ENCODE measurements at regions not wholly inside any gene's neighbourhood (a gene's known extent, or its start where the extent isn't known, plus 50 kb on each side); places are given as distances from the start of the nearest gene placed in this dataset.

DNA sequence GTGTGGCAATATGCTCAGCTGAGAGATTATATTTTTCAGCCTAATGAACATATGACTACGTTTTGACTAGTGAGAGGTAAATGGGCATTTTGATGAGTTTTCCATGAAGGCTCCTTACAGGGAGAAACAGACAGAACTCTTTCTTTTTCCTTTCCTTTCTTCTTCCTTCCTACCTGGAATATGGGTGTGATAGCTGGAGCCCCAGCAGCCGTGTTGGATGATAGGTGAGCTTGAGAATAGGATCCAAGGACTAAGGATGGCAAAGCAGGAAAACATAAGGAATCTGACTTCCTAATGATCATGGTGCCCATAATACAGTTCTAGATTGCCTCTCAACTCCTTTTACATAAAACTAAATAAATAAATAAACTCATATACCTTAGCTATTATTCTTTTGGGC lies 124.0 kb downstream of the MAIP1 start:
- Histone ChIP-seq H3K4me3 (no peak overlapping the region), H3K27me3 (no peaks in the 10 kb centered on the region), H3K27ac (no peak overlapping the region), H3K9me3 (peaks cover 0 to 10% (median 0%) of the 10 kb centered on the region in 4 donors), H3K36me3 (no peaks in the 10 kb centered on the region), H3K4me1 (no peaks in the 10 kb centered on the region)
- TF ChIP-seq POLR2A (IDR thresholded peaks at IDR 0.05) (no peak), EP300 (IDR thresholded peaks at IDR 0.05) (no peak)
- TF ChIP-seq, protein P1, sequence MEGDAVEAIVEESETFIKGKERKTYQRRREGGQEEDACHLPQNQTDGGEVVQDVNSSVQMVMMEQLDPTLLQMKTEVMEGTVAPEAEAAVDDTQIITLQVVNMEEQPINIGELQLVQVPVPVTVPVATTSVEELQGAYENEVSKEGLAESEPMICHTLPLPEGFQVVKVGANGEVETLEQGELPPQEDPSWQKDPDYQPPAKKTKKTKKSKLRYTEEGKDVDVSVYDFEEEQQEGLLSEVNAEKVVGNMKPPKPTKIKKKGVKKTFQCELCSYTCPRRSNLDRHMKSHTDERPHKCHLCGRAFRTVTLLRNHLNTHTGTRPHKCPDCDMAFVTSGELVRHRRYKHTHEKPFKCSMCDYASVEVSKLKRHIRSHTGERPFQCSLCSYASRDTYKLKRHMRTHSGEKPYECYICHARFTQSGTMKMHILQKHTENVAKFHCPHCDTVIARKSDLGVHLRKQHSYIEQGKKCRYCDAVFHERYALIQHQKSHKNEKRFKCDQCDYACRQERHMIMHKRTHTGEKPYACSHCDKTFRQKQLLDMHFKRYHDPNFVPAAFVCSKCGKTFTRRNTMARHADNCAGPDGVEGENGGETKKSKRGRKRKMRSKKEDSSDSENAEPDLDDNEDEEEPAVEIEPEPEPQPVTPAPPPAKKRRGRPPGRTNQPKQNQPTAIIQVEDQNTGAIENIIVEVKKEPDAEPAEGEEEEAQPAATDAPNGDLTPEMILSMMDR (IDR thresholded peaks at IDR 0.05), result no peak
- DNase-seq (ENCODE audit: low spot score in 2 of 2), result no peak
- 82 to 93% methylated on average over 2 of the region's 2 CpGs for WGBS, 2 donors

DNA sequence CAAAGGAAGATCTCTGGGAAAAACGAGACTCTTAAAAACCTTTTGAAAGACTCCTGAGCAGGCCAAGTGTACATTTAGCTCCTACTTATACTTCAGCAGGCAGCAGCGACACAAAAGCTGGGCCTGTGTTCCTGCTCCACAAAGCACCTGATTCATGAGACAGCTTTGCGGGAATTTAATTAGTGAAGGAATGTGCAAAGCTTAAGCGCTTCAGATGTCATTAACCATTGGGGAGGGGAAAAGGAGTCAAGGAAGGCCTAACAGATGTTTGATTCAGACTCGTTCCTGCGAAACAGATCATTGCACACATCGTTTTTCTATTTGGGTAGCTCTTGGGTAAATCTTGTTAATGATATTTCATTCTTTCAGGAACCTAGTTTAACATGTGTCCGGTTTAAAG lies 125.9 kb downstream of the MAIP1 start:
- 49 to 52% methylated on average over 8 of the region's 8 CpGs for WGBS, 2 donors
- no peak for DNase-seq (ENCODE audit: low spot score in 2 of 2)
- H3K9me3 ChIP-seq, result peaks cover 0 to 10% (median 0%) of the 10 kb centered on the region in 4 donors
- no peaks in the 10 kb centered on the region for H3K36me3 ChIP-seq
- H3K4me3 ChIP-seq, result no peak overlapping the region
- TF ChIP-seq POLR2A (IDR thresholded peaks at IDR 0.05) (no peak), EP300 (IDR thresholded peaks at IDR 0.05) (no peak)
- TF ChIP-seq, protein P1 (IDR thresholded peaks at IDR 0.05), result no peak
- H3K27me3 ChIP-seq, result no peaks in the 10 kb centered on the region
- H3K27ac ChIP-seq, result no peak overlapping the region
- no peaks in the 10 kb centered on the region for H3K4me1 ChIP-seq

DNA sequence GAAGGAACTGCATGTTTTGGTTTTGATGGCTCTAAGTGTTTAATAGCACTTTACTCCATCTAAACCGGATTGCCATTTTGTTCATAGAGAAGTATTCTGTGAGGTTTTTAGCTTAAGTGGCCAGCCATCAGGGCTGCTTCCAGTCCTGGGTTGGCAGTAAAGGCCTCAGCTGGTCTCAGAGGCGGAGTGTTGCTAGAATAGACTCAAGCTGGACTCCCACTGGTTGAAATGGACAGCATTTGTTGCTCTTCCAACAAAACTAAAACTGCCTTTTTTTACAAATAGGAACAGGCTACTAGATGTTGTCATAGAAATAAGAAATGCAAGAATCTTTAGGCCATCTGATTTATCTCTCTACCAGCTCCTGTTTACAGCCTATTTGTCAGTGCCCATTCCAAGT lies 126.4 kb downstream of the MAIP1 start:
- H3K9me3 ChIP-seq, result peaks cover 0 to 10% (median 0%) of the 10 kb centered on the region in 4 donors
- no peaks in the 10 kb centered on the region for H3K27me3 ChIP-seq
- 76 to 86% methylated on average over 2 of the region's 2 CpGs for WGBS, 2 donors
- no peak overlapping the region for H3K27ac ChIP-seq
- H3K36me3 ChIP-seq, result no peaks in the 10 kb centered on the region
- H3K4me1 ChIP-seq, result no peaks in the 10 kb centered on the region
- no peak overlapping the region for H3K4me3 ChIP-seq
- TF ChIP-seq EP300 (IDR thresholded peaks at IDR 0.05) (no peak), POLR2A (IDR thresholded peaks at IDR 0.05) (no peak)
- TF ChIP-seq, protein P1 (IDR thresholded peaks at IDR 0.05), result no peak
- no peak for DNase-seq (ENCODE audit: low spot score in 2 of 2)

DNA sequence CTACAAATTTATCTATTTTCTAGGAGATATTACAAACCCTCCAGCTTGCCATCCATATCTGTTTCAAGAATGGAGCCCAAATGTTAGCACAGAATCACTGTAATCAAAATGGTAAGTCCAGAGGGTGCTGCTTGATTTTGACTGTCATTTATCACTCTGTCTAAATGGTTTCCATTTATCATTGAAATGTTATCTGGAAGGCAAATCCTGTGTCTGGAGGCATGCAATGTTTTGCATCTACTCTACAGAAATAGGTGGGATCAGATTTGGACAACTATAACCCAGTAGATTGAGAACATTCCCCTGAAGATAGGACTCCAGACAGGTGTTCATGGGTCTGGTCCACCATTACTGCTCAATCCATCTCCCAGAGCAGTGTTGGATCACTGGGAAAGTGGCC lies 128.7 kb downstream of the MAIP1 start:
- Histone ChIP-seq H3K27me3 (no peaks in the 10 kb centered on the region), H3K36me3 (no peaks in the 10 kb centered on the region), H3K27ac (no peak overlapping the region), H3K4me1 (no peaks in the 10 kb centered on the region), H3K4me3 (no peak overlapping the region), H3K9me3 (peaks cover 0 to 10% (median 0%) of the 10 kb centered on the region in 4 donors)
- DNase-seq (ENCODE audit: low spot score in 2 of 2), result no peak
- TF ChIP-seq, protein P1 (IDR thresholded peaks at IDR 0.05), result no peak
- no peak for TF ChIP-seq POLR2A (IDR thresholded peaks at IDR 0.05)
- TF ChIP-seq EP300 (IDR thresholded peaks at IDR 0.05), result no peak

DNA sequence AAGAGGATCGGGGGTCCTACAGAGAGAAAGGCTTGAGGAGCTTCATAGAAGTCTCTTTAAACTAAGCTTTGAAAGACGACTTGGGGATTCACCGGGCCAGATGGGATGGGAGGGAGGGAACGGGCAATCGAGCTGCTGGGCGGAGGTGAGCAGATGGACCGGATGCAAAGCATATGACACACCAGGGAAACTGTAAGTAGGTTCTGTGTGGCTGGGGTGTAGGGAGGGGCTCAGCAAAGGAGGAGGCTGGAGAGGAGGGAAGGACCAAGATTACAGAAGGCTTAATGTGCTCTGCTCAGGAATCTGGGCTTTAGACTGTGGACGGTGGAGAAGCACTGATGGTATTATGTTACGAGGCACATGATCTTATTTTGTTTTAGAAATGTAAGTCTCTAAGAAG lies 131.5 kb downstream of the MAIP1 start:
- Histone ChIP-seq H3K36me3 (no peaks in the 10 kb centered on the region), H3K27me3 (no peaks in the 10 kb centered on the region), H3K27ac (no peak overlapping the region), H3K4me1 (no peaks in the 10 kb centered on the region), H3K4me3 (no peak overlapping the region), H3K9me3 (no peaks in the 10 kb centered on the region)
- WGBS, 2 donors, result 69 to 72% methylated on average over 9 of the region's 9 CpGs
- TF ChIP-seq EP300 (IDR thresholded peaks at IDR 0.05), result no peak
- TF ChIP-seq, protein P1 (IDR thresholded peaks at IDR 0.05), result no peak
- no peak for TF ChIP-seq POLR2A (IDR thresholded peaks at IDR 0.05)
- DNase-seq (ENCODE audit: low spot score in 2 of 2), result no peak

All from tibial nerve (tissue), 4 donors.